Caco-2 (cell line): ENCODE measurements at regions not wholly inside any gene's neighbourhood (a gene's known extent, or its start where the extent isn't known, plus 50 kb on each side); places are given as distances from the start of the nearest gene placed in this dataset.

Experiments used
- BruUV-seq: library from RNA; stranded (reverse); fragments of 400-500 nt; replicated peaks from 2 replicates; lab custom pipeline; 2021; lab: Mats Ljungman, UMichigan
- CTCF ChIA-PET: fragments of 300-600 bp; sonication (Branson Sonifier 250); formaldehyde crosslinking; loops from one replicate; lab custom pipeline; 2022; ENCODE audit warnings: antibody characterized with exemption; lab: Charles Lee
- POLR2A ChIA-PET: fragments of 300-600 bp; sonication (Branson Sonifier 250); formaldehyde crosslinking; loops from one replicate; lab custom pipeline; 2022; ENCODE audit warnings: antibody characterized with exemption; lab: Charles Lee
- DNase-seq, 2 experiments: peaks; one replicate each; pipeline versions ENCODE4 v3.0.0 to v3.0.0-alpha.2; 2020 to 2022
- H3K27me3 ChIP-seq: replicated peaks from 2 replicates; pipeline ENCODE4 v1.6.0; 2011; ENCODE audit warnings: low read length; ENCODE audit not compliant: control insufficient read depth, insufficient read depth
- H3K36me3 ChIP-seq: 2 replicates; pipeline ENCODE4 v1.5.1; 2011; ENCODE audit warnings: low read length; ENCODE audit not compliant: control insufficient read depth, insufficient read depth
- H3K4me1 ChIP-seq: fragments of 250-450 bp; sonication (Bioruptor Pico); 2 replicates; pipeline ENCODE4 v1.5.1; 2020; ENCODE audit warnings: mild to moderate bottlenecking
- H3K4me3 ChIP-seq: 2 replicates; pipeline ENCODE4 v1.5.1; 2011; ENCODE audit warnings: low read depth, mild to moderate bottlenecking, control low read depth, low read length
- H3K9me3 ChIP-seq: fragments of 250-450 bp; sonication (Bioruptor Pico); 2 replicates; pipeline ENCODE4 v1.5.1; 2020; ENCODE audit warnings: mild to moderate bottlenecking, moderate library complexity
- H3K27ac Mint-ChIP-seq: one replicate; pipeline ENCODE4 v1.8.0; 2022; ENCODE audit warnings: mixed read lengths; ENCODE audit not compliant: unreplicated experiment
- H3K27me3 Mint-ChIP-seq: one replicate; pipeline ENCODE4 v1.8.0; 2022; ENCODE audit warnings: mixed read lengths; ENCODE audit not compliant: insufficient read depth, unreplicated experiment
- H3K36me3 Mint-ChIP-seq: one replicate; pipeline ENCODE4 v1.8.0; 2022; ENCODE audit warnings: mild to moderate bottlenecking, mixed read lengths; ENCODE audit not compliant: insufficient read depth, unreplicated experiment
- H3K4me1 Mint-ChIP-seq: one replicate; pipeline ENCODE4 v1.8.0; 2022; ENCODE audit warnings: low read depth, mixed read lengths; ENCODE audit not compliant: unreplicated experiment
- H3K4me3 Mint-ChIP-seq: one replicate; pipeline ENCODE4 v1.8.0; 2022; ENCODE audit warnings: mild to moderate bottlenecking, moderate library complexity, mixed read lengths; ENCODE audit not compliant: unreplicated experiment
- H3K9me3 Mint-ChIP-seq: one replicate; pipeline ENCODE4 v1.8.0; 2022; ENCODE audit warnings: mixed read lengths; ENCODE audit not compliant: unreplicated experiment
- intact Hi-C: fragments of 100-400 bp; cut with micrococcal nuclease; formaldehyde crosslinking; loops from one replicate; pipeline ENCODE4 v1.10.0; 2022; ENCODE audit not compliant: unreplicated experiment
- TF ChIP-seq, protein P1 (sequence below), 2 experiments: fragments of 200-600 bp in 1 of 2; IDR thresholded peaks; 1 replicate in 1 of 2; 2 replicates in 1 of 2; pipeline versions ENCODE4 v1.5.1 to v1.8.0; 2011 to 2022; ENCODE audit warnings: antibody characterized with exemption in 1 of 2, control low read depth in 1 of 2, inconsistent platforms in 1 of 2, low read depth in 1 of 2, low read length in 1 of 2, mild to moderate bottlenecking in 1 of 2, moderate library complexity in 1 of 2; ENCODE audit not compliant: insufficient read depth in 1 of 2, severe bottlenecking in 1 of 2, unreplicated experiment in 1 of 2

DNA sequence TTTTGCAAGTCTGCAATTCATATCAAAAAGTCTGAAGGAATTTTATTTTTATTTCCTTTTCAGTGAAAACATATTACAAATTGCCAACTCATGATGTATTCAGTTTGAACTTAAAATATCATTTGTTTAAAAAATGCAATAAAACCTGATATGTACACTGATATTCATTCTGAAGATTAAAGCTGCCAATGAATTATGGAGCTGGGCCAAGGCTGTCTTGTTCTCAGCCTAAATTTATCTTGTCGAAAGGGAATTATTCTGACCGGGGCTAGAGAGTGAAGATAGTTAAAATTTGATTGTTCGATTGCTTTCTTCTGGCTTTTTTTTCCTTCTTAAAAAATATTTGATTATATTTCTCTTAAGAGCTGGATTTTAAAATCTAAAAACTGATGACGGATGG lies 54.0 kb upstream of the RBFOX1 start:
- DNase-seq = no peak
- Histone ChIP-seq H3K36me3 (no peaks in the 10 kb centered on the region), H3K4me1 (no peaks in the 10 kb centered on the region), H3K4me3 (no peak overlapping the region), H3K27me3 (no peaks in the 10 kb centered on the region), H3K9me3 (no peaks in the 10 kb centered on the region; the same call in 1 of the 2 replicates)
- Mint-ChIP-seq H3K27me3 (peaks cover 17% of the 10 kb centered on the region), H3K9me3 (no peaks in the 10 kb centered on the region), H3K4me1 (no peaks in the 10 kb centered on the region), H3K36me3 (no peaks in the 10 kb centered on the region), H3K4me3 (no peak overlapping the region), H3K27ac (no peak overlapping the region)
- CTCF ChIA-PET = no interaction called here
- intact Hi-C loops = no loop called here
- no TSS peak for BruUV-seq
- TF ChIP-seq, protein P1, sequence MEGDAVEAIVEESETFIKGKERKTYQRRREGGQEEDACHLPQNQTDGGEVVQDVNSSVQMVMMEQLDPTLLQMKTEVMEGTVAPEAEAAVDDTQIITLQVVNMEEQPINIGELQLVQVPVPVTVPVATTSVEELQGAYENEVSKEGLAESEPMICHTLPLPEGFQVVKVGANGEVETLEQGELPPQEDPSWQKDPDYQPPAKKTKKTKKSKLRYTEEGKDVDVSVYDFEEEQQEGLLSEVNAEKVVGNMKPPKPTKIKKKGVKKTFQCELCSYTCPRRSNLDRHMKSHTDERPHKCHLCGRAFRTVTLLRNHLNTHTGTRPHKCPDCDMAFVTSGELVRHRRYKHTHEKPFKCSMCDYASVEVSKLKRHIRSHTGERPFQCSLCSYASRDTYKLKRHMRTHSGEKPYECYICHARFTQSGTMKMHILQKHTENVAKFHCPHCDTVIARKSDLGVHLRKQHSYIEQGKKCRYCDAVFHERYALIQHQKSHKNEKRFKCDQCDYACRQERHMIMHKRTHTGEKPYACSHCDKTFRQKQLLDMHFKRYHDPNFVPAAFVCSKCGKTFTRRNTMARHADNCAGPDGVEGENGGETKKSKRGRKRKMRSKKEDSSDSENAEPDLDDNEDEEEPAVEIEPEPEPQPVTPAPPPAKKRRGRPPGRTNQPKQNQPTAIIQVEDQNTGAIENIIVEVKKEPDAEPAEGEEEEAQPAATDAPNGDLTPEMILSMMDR (IDR thresholded peaks at IDR 0.05; ENCODE audit: insufficient read depth in 1 of 2, low read depth in 1 of 2, low read length in 1 of 2, severe bottlenecking in 1 of 2, unreplicated experiment in 1 of 2) = no peak
- POLR2A ChIA-PET = interaction anchor here (0.7 kb wide), 1 partner anchor 249 kb away, joined by 5 read pairs; no protein-coding TSS in a partner anchor

DNA sequence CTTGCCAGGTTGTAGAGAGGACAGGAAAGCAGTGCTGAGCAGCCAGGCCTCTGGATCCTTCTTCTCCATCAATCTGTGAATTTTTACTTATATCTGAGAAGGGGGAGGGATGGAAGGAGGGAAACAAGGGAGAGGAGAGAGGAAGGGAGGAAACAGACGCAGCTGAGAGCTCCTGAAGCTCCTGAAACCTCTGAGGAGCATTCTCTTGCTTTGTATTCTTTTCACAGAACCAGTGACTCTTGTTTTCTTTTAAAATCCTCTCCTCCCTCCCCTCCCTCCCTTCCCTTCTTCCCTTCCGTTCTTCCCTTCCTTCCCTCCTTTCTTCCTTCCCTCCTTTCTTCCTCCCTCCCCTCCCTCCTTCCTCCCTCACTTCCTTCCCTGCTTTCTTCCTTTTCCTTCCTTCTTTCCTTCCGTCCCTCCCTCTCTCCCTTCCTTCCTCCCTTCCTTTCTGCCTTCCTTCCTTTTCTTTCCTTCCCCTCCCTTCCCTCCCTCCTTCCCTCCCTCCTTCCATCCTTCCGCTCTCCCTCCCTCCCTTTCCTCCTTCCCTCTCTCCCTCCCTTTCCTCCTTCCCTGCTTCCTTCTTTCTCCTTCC lies 60.0 kb upstream of the RBFOX1 start:
- TF ChIP-seq, protein P1 (IDR thresholded peaks at IDR 0.05; ENCODE audit: insufficient read depth in 1 of 2, low read depth in 1 of 2, low read length in 1 of 2, severe bottlenecking in 1 of 2, unreplicated experiment in 1 of 2) = no peak
- peaks cover 13% of the 10 kb centered on the region for H3K27me3 Mint-ChIP-seq
- no TSS peak for BruUV-seq
- CTCF ChIA-PET = no interaction called here
- intact Hi-C loops = no loop called here
- POLR2A ChIA-PET = no interaction called here
- no peaks in the 10 kb centered on the region for H3K4me1 Mint-ChIP-seq
- DNase-seq = no peak
- no peaks in the 10 kb centered on the region for H3K36me3 Mint-ChIP-seq
- no peak overlapping the region for H3K27ac Mint-ChIP-seq
- H3K9me3 ChIP-seq = no peaks in the 10 kb centered on the region
- no peak overlapping the region for H3K4me3 ChIP-seq
- H3K4me1 ChIP-seq = no peaks in the 10 kb centered on the region
- no peaks in the 10 kb centered on the region for H3K27me3 ChIP-seq
- H3K9me3 Mint-ChIP-seq = no peaks in the 10 kb centered on the region
- H3K4me3 Mint-ChIP-seq = no peak overlapping the region
- no peaks in the 10 kb centered on the region for H3K36me3 ChIP-seq

DNA sequence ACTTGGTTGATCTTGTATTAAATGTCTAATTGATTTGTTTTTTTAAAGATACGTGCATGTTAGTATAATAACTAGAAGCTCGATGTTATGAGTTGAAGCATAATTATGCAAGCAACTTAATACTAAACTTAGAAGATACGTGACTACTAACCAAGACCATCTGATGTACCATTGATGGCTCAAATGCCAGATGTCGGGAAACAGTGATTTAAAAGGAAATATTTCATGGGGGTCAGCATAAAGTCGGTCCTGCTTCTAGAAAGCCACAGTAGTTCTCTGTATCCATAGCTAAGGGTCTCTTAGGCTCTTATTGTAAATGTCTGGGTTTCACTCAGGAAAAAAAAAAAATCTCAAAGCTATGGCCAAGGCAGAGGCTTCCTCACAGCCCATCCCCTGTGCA lies 61.2 kb upstream of the RBFOX1 start:
- POLR2A ChIA-PET = no interaction called here
- BruUV-seq = no TSS peak
- H3K9me3 Mint-ChIP-seq = peaks cover 3% of the 10 kb centered on the region

More for the DNA sequence above, 61.2 kb upstream of the RBFOX1 start:
- Mint-ChIP-seq H3K27ac (no peak overlapping the region), H3K27me3 (peaks cover 12% of the 10 kb centered on the region), H3K4me1 (no peaks in the 10 kb centered on the region), H3K36me3 (no peaks in the 10 kb centered on the region), H3K4me3 (no peak overlapping the region)
- no peaks in the 10 kb centered on the region for H3K27me3 ChIP-seq
- H3K4me1 ChIP-seq = no peaks in the 10 kb centered on the region
- H3K36me3 ChIP-seq = no peaks in the 10 kb centered on the region
- no peaks in the 10 kb centered on the region for H3K9me3 ChIP-seq
- TF ChIP-seq, protein P1 (IDR thresholded peaks at IDR 0.05; ENCODE audit: insufficient read depth in 1 of 2, low read depth in 1 of 2, low read length in 1 of 2, severe bottlenecking in 1 of 2, unreplicated experiment in 1 of 2) = no peak
- CTCF ChIA-PET = no interaction called here
- no peak overlapping the region for H3K4me3 ChIP-seq
- no peak for DNase-seq
- intact Hi-C loops = no loop called here
